Effector CD8-positive, alpha-beta T cell (primary cell): ENCODE measurements at regions not wholly inside any gene's neighbourhood (a gene's known extent, or its start where the extent isn't known, plus 50 kb on each side); places are given as distances from the start of the nearest gene placed in this dataset.

Source experiments
- DNase-seq: peaks from one replicate; lab custom pipeline; 2025; lab: John Stamatoyannopoulos, UW

DNA sequence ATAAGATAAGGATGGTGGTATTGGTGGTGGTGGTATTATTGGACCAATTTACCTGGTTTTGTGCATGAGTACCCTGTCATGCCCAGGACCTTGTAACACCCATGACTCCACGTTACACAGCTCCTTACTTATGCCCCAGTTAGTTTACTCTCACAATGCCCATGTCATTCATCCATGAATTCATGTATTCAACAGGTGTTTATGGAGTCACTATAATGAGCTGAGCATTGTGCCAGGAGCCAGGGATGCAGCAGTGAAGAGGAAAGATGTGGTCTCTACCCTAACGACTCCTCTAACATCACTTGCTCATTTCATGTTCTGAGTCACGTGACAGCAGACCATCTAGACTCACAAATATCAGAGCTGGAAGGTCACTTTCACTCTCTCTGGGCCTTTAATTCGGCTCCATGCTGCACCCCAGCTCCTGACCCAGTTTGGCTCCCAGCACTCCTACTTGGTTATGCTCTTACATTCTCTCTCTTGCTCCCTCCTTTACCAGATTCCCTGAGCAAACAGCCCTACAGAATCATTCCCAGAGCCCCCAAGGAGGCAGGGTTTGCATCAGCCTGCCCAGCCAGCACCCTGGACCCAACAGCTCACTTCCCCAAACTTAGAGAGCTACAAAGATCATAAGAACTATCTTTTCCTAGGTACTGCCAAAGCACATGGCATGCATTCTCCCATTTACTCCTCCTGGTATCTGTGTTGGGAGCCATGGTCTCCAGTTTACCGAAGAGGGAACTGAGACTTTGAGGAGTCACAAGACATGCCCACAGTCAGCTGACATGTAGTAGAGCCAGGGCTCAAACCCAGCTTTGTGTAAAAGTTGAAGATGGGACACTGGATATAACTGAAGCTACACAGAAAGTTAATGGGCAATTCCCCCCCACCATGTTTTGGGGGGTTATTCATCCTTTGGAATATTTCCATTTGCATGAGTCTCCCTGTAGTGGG lies 449.9 kb downstream of the LRATD1 start:
- no peak for DNase-seq

GRCh38 chr2:15084826-15085489 lies 452.4 kb downstream of the LRATD1 start:
- DNase-seq, result no peak

DNA sequence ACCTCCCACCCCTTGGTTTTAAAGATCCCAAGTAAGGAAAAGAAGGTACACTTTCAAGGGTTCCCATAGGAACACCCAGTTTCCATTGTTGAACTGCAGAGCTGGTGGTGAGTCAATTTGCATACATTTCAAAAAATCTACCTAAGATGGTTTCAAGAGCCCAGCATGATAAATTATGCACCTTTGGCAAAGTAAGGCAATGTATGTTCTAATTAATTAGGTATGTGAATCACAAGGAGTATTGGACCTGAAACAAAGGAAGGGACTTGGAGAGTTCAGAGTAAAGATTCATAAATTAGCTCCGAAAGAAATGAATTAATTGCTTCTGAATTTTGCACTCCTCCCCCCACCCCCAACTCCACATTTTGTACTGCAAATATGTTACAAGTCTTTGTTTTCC lies 459.7 kb downstream of the LRATD1 start:
- DNase-seq, result no peak

DNA sequence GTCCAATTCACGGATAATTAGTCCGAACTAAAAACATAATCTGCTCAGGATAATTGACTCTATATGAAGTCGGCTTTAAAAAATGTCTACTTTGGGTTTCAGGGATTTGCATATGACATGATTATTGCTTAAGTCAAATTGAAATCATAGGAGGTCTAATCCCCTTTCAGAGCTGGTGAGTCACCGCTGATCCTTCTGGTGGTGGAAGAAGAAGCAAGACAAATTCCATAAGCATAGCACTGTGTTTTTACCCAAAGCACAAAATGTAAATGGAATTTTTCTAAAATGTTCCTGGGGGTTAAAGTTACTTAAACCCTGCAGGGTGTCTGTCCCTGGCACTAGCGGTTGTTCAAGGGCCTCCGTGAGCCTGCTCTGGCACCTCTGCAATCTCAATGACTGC lies 460.2 kb downstream of the LRATD1 start:
- no peak for DNase-seq

- DNase-seq, result no peak
These were observed 461.6 kb downstream of the LRATD1 start for GRCh38 chr2:15094161-15094560.

- DNase-seq, result no peak
These were observed 464.3 kb downstream of the NBAS start for GRCh38 chr2:15096873-15097272.

- no peak for DNase-seq
These were observed 454.0 kb downstream of the NBAS start for GRCh38 chr2:15107137-15107536.

GRCh38 chr2:15111718-15112117 lies 449.4 kb downstream of the NBAS start:
- DNase-seq, result no peak

DNA sequence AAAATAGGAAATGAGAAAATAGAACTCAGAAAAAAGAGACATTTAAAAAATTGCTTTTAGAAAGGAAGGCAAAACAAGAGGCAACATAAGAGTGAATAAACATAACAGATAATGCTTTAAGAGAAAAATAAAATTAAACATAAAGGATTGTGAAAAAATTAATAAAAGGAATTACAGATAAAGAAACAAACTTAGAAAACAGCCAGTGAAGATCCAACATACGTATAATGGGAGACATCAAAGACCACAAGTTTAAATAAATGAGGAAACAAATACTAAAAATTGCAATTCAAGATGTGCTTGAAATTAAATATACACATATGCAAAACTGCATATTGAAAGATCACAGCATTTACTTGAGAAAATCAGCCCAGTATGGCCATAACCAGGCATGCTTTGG lies 448.9 kb downstream of the NBAS start:
- no peak for DNase-seq

GRCh38 chr2:15115776-15116175 lies 445.4 kb downstream of the NBAS start:
- no peak for DNase-seq

DNA sequence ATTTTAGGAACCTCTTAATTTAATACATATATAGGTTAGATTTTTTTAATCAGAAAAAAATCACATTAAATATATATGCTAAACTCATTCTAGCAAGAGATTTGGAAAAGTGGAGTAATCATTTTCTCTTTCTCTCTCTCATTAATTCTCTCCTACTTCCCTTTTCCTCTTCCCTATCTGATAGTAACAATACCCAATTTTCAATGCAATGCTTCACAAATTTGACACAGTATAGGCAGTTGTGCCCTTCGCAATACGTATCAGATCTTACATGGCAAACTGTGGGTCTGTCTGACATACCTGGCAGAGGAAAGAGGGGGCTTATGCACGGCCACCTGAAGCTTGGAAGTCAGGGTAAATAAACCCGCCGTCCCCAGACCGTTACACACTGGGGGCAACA lies 444.3 kb downstream of the NBAS start:
- no peak for DNase-seq
